GM18907 (cell line): ENCODE measurements at regions not wholly inside any gene's neighbourhood (a gene's known extent, or its start where the extent isn't known, plus 50 kb on each side); places are given as distances from the start of the nearest gene placed in this dataset.
"Not testable (repeated sequence)": the region's sequence is repeated elsewhere in the genome, so short reads cannot be mapped to it uniquely, and the experiment has no call there.

ENCODE experiments used
- ATAC-seq: cut with Tn5 transposase; IDR thresholded peaks from one replicate; pipeline ENCODE4 v1.9.1; 2021; ENCODE audit warnings: mild to moderate bottlenecking, moderate library complexity; ENCODE audit not compliant: unreplicated experiment

DNA sequence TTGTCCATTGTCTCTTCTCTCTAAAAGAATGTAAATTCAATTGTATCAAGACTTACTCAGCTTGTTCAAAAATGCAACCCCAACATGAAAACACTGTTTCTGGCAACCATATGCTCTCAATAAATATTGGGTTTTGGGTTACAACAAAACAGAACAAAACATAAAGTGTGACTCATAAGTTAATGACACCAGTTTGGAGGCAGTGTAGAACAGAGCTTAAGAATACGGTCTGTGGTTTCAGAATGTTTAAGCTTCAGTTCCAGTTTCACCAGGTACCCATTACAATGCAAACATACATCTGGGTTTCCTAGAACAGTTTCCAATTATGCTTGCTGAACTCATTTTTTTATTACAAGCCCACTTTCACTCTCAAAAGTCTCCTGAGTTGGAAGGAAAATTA lies 285.8 kb upstream of the PCDH9 start:
- ATAC-seq = peak; percentile 78

DNA sequence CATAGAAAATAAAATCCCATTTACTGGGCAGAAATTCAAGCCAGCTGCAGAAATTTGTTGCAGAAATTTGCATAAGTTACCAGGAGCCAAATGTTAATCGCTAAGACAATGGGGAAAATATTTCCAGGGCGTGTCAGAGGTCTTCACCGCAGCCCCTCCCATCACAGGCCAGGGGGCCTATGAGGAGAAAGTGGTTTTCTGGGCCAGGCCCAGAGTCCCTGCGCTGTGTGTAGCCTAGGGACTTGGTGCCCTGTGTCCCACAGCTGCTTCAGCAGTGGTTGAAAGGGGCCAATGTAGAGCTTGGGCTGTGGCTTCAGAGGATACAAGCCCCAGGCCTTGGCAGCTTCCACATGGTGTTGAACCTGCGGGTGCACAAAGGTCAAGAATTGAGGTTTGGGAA lies 278.9 kb upstream of the PCDH9 start:
- no peak for ATAC-seq

DNA sequence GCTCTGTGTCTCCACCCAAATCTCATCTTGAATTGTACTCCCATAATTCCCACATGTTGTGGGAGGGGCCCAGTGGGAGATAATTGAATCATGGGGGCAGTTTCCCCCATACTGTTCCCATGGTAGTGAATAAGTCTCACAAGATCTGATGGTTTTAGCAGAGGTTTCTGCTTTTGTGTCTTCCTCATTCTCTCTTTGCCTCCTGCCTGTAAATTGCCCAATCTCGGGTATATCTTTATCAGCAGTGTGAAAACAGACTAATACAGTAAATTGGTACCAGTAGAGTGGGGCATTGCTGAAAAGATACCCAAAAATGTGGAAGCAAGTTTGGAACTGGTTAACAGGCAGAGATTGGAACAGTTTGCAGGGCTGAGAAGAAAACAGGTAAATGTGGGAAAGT lies 278.1 kb upstream of the PCDH9 start:
- not testable (repeated sequence) for ATAC-seq

DNA sequence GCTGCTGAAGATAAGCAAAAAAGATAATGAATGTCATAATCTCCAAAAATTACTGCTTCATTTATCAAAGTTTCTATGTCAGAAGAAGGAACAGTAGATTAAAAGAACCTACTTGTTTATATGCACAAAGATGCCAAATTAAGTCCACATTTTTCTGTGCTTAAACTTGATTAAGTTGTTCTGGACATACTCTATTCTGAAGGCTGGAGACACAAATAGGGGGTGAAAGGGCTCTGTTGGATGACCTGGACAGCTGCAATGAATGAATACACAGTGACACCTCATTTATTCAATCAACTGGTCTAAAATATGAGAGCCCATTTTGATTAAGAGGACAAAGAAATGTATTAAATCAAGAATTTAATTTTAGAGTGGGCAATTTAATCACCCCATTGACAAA lies 276.3 kb upstream of the PCDH9 start:
- no peak for ATAC-seq

DNA sequence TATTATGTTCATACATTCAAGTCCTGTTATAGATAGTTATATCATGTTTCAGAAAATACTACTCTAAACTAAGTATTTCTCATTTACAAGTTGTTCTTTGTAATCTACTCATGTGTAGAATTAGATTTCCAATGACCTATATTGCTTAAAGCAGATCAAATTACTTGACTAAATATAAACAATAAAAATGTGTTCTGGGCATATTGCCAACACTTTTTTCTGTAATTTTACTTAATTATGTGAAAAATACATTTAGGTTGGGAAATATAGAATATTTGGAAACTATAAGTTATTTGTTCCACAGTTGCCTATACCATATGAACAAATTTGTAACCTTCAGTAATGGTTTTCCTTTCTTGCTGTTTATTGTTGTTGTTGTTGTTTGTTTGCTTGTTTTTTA lies 275.2 kb upstream of the PCDH9 start:
- ATAC-seq = no peak

DNA sequence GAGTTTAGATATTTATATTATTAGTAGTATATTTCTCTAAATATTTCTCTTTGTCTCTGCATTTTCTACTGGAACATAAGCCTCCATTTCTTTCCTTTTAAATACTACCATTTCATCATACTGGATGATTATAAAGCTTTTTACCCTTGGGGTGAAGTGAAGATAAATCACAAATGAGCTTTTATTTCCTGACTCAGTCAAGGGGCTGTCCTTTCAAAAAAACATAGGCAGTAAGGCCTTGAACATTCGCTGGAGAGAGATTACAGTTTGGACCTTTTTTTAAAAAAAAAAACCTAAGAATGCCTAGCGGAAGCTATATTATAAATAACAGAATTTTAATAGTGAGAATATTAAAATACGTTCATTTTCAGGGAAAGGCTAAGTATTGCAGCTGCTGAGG lies 268.8 kb upstream of the PCDH9 start:
- no peak for ATAC-seq

DNA sequence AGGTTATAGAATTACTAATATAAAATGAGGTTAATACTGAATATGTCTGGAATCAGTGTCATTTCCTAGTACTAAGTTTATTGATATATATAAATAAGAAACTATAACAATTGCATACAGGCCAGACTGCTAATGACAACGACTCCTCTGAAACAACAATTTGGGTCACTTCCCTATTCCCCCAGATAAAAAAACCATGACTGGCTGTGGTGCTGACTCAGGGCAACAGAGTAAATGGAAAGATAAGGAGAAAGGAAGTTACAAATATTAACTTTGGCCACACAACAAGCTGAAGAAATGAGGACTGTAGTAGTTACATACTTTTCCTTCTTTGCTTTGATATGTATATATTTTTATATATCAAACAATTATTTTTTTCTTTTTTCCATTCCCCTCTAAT lies 263.7 kb upstream of the PCDH9 start:
- ATAC-seq = no peak

DNA sequence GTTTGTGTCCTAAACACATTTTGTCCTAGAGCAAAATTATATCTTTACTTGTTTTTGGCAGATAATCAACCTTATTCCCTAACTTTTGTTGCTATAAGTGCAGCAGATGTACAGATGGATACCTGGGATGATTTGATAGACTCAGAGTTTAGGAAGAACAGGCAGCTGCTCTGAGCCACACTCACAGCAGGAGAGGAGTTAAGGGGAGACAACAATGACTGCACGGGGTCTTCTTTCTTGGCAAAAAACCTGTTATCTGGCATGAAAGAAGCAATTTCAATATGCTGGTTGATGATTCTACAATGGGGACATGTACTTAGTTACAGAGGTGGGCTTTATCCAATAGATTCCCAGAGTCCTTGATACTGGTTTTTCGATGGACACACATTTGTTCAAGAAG lies 258.9 kb upstream of the PCDH9 start:
- no peak for ATAC-seq

DNA sequence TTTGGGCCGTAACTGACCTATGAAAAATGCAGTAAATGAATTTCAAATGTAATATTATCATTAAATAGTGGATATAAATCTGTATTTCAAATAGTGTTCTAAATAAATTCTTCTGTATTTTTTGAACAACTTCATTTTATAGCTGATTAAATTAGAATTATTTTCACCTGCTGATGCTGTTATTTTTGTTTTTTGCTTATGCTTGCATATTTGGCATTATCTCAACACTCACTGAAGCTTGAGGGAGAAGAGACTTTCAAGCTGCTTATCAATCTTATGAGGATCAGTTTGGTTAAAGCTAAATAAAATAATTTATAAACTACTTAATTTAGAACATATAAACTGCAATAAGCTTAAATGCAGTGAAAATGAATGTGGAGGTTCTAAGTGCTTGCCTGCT lies 251.3 kb upstream of the PCDH9 start:
- no peak for ATAC-seq

DNA sequence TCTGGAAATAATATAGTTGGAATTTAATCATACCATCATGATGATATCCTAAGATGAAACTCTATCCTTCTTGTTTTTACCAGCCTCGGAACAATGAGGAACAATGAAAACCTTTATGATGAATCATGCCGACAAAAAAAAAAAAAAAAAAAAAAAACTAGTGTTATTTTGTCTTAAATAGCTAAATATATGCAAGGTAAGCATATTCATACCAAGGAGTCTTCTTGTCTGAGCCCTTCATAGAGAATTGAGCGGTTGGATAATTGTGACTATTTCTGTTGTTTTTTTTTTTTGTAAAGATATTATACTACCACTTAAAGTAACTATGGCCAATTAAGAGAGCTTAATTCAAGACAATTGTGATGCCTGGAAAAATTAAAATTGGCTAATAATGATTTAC lies 244.0 kb upstream of the PCDH9 start:
- ATAC-seq = no peak

DNA sequence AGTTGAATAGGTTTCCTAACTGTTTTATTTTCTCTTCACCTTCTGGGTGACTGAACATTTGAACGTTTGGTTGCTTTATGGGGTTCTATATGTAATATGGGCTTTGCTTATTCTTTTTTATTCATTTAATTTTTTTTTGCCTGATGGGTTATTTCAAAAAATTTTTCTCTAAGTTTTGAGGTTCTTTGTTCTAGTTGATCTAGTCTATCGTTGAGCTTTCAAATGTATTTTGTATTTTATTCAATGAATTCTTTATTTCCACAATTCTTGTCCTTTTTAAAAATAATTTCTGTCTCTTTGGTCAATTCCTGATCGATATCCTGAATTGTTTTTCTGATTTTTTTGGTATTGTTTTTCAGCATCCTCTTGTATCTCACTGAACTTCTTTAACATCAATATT lies 239.5 kb upstream of the PCDH9 start:
- ATAC-seq = no peak

DNA sequence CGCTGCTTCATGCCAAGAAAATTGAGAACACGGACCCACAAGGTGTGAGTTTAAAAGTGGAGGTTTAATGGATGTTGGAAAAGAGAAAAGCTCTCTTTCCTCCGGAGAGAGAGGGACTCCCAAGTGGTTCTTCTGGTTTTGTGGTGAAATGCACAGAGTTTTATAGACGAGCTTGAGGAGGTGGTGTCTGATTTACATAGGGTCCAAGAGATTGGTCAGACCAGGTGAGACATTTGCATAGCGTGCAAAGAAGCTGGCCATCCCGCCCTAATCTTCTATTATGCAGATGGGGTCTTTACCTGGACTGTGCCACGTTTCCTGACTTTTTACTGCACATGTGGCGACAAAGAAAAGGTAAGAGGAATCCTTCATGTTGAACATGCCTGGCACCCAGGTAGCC lies 236.4 kb upstream of the PCDH9 start:
- ATAC-seq = no peak

DNA sequence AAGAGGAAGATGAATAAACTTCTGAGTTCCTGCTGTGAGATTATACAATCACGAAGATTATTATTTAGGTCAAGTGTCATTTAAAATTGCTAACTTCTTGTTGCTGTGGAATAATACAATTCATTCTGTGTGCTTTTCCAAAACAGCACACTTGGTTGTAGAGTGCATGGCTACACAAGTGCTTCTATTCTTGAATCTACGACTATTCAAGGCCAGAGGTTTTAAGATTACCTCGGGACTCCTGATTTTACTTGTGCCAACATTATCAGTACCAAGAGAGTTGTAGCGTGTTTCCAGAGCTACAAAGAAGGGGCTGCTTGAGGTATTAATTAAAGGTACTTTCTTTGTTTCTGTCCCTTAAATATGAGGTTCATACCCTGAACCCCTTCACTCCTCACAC lies 234.0 kb upstream of the PCDH9 start:
- no peak for ATAC-seq

DNA sequence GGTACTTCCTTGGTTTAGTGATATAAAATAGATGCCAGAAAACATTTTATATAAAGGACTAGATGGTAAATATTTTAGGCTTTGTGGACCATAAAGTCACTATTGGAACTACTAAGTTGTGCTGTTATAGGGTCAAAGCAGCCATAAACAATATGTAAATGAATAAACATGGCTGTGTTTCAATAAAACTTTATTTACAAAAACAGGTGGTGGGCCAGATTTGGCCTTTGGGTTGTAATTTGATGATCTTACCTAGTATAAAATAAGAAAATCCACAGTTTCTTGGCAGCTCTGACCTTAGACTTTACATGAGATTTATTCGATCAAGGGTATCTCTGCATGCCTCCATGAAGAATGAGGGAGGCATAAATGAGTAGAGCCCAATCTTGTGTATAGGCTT lies 232.0 kb upstream of the PCDH9 start:
- ATAC-seq = no peak

DNA sequence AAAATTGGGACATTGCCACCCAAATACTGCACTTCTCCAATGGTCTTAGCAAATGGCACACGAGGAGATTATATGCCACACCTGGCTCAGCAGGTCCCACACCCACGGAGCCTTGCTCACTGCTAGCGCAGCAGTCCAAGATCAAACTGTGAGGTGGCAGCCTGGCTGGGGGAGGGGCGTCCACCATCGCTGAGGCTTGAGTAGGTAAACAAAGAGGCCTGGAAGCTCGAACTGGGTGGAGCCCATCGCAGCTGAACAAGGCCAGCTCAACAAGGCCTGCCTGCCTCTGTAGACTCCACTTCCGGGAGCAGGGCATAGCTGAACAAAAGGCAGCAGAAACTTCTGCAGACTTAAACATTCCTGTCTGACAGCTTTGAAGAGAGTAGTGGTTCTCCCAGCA lies 222.4 kb upstream of the PCDH9 start:
- ATAC-seq = not testable (repeated sequence)

DNA sequence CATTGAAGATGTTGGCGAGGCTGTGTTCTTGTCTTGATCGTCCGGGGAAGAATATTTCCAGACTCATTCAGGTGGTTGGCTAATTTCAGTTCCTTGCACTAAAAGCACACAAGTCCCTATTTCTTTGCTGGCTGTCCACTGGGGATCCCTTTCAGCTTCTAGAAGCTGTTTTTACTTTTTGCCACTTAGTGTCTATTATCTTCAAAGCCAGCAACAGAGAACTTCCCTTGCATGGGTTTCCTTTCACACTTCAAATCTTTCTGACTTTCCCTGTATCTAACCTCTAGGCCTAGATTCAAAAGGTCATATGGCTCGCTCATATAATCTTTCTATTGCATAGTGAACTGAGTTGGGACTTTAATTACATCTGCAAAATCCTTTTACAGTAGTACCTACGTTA lies 215.3 kb upstream of the PCDH9 start:
- ATAC-seq = no peak

DNA sequence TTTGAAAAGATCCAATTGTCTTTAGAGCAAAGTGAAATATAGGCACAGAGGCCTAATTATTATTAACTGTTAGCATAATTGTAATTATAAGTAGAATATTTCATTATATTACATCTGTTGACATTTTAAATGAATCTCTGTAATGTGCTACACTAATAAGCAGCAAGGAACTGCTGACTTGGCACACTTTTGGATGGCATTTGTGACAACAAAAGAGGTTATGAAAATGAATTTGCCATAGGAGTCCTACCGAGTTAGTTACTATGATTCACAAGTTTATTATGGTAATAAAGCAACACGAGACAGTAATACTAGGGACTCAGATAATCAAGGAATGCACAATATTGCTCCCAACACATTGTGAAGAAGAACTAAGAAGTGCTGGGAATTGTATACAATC lies 213.8 kb upstream of the PCDH9 start:
- no peak for ATAC-seq

DNA sequence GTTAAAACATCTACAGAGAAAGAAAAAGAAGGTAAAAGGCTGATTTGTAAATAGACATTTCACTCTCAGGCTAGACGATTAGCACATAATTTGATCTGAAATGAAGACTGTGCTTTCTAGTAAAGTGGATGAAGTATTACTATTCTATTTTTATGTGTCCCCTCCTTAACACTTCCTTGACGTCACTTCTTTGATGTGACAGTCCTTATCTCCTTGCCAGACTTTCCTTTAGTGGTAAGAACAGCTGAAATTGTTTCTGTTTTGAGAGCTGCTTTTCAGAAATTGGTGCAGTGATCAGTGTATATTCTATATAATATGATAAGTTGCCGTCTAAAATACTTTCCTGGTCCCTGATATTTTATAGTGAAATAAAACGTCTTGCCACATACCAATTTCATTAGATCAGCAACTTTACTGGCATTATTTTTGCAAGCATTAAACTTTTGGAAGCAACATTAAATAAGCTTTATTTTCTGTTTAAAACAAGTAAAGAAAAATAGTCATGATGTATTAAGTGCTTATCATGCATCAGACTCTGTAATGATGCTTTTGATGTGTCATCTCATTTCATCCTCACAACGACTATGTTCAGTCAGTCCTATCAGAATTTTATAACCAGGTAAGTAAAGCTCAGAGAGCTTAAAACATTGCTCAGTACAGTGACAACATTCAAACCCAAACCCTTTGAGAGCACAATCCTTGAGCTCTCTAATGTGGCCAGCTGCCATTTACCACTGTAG lies 210.3 kb upstream of the PCDH9 start:
- ATAC-seq = no peak

DNA sequence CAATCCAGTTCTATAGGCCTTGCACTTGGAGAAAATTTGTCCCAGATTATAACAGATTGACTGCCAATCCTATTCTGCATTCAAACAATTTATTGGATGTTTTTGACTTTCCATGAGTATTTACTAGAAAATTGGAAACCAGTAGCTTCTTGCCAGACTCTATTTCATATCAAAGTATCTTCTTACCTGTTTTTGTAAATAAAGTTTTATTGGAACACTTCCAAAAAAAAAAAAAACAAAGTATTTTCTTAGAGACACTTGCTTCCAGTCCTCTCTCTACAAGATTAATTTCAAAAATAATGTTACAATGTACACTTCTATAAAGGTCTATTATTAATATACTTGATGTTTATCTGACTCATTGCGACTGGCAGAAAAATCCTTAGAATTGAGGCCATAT lies 209.2 kb upstream of the PCDH9 start:
- ATAC-seq = no peak

DNA sequence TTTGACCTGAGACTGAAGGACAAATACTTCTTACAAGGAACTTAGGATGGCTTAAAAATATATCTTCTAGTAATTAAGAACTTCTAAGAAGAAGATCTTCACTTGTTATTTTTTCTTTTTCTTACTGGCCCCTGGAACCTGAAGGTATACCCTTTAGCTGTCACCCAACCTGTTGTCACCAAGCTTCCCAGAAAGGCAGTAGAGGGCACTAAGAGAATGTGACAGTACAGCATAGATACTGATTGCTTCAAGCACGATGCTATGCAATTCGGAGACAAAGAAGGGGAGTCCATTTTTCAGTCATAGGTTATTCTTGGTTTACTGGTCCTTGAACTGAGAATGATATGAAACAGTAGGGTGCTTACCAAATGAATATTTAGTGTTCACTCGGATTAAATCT lies 208.3 kb upstream of the PCDH9 start:
- ATAC-seq = no peak

DNA sequence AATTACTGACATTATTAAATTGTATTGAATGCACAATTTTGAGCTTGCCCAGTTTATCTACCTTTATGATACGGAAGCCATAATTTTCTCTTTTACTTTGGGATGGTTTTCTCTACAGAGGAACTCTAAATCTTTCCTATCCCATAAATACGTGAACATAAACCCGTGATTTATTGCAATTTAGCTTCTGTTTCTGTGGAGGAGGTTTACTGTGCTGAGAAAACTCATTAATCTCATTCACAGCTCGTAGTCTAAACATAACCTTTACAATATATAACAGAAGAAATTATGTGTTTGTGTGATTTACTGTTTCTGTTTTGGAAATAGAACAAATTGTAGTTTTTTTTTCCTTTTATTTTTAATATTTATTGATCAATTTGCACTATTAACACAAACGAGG lies 207.1 kb upstream of the PCDH9 start:
- no peak for ATAC-seq

DNA sequence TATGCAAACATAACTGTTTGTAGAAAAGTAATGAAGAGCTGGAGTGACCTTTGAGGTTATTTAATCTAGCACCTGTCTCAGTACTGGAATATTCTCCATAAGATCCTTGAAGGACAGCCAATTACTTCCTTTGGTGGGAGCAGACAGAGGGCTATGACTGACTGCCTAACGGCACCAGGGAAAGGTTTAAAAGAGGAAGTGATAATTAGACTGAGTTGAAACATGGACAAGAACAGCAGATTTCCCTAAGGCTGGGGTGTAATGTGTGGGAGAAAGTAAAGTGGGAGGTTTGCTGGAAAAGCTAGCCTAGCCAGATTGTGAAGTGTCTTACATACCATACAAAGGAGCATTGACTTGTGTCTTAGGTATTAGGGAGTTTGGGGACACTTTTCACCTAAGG lies 191.3 kb upstream of the PCDH9 start:
- ATAC-seq = no peak
